Fibroblast of gingiva (primary cell): ENCODE measurements at regions not wholly inside any gene's neighbourhood (a gene's known extent, or its start where the extent isn't known, plus 50 kb on each side); places are given as distances from the start of the nearest gene placed in this dataset.
"Not testable (repeated sequence)": the region's sequence is repeated elsewhere in the genome, so short reads cannot be mapped to it uniquely, and the experiment has no call there.

Source experiments
- DNase-seq: peaks from one replicate; pipeline ENCODE4 v3.0.0-alpha.2; 2011; ENCODE audit warnings: low read depth

- DNase-seq = no peak
Observed at GRCh38 chr9:115301581-115301980, 183.6 kb upstream of the TNC start.

GRCh38 chr9:115305543-115305942 lies 187.6 kb upstream of the TNC start:
- DNase-seq = no peak

- peak; percentile 57 for DNase-seq
Observed at GRCh38 chr9:115306865-115307264, 188.9 kb upstream of the TNC start.

GRCh38 chr9:115313545-115313944 lies 195.6 kb upstream of the TNC start:
- no peak for DNase-seq

- DNase-seq = no peak
Observed at GRCh38 chr9:115326461-115326860, 208.5 kb upstream of the TNC start.

GRCh38 chr9:115327436-115328122 lies 209.6 kb upstream of the TNC start:
- DNase-seq = peak; percentile 49

- DNase-seq = peak; percentile 85
Observed at GRCh38 chr9:115328228-115328627, 210.3 kb upstream of the TNC start.

- no peak for DNase-seq
Observed at GRCh38 chr9:115328677-115329076, 210.7 kb upstream of the TNC start.

GRCh38 chr9:115333277-115334070 lies 215.5 kb upstream of the TNC start:
- peak; percentile 8 for DNase-seq

- DNase-seq = no peak
Observed at GRCh38 chr9:115335439-115335838, 217.5 kb upstream of the TNC start.

GRCh38 chr9:115340314-115340713 lies 222.4 kb upstream of the TNC start:
- no peak for DNase-seq

GRCh38 chr9:115341426-115341825 lies 223.5 kb upstream of the TNC start:
- DNase-seq = peak; percentile 91

GRCh38 chr9:115347776-115348175 lies 229.8 kb upstream of the TNC start:
- not testable (repeated sequence) for DNase-seq

- not testable (repeated sequence) for DNase-seq
Observed at GRCh38 chr9:115348936-115349335, 231.0 kb upstream of the TNC start.

GRCh38 chr9:115349542-115349941 lies 231.6 kb upstream of the TNC start:
- DNase-seq = peak; percentile 60

- no peak for DNase-seq
Observed at GRCh38 chr9:115350548-115350947, 232.6 kb upstream of the TNC start.

GRCh38 chr9:115353681-115354080 lies 235.7 kb upstream of the TNC start:
- no peak for DNase-seq

GRCh38 chr9:115357821-115358220 lies 239.9 kb upstream of the TNC start:
- no peak for DNase-seq

GRCh38 chr9:115359017-115359780 lies 241.2 kb upstream of the TNC start:
- no peak for DNase-seq

- no peak for DNase-seq
Observed at GRCh38 chr9:115360122-115360521, 242.2 kb upstream of the TNC start.

GRCh38 chr9:115362101-115362500 lies 244.1 kb upstream of the TNC start:
- DNase-seq = peak; percentile 2

- DNase-seq = peak; percentile 66
Observed at GRCh38 chr9:115362640-115363039, 244.7 kb upstream of the TNC start.

GRCh38 chr9:115364991-115365390 lies 247.0 kb upstream of the TNC start:
- DNase-seq = no peak
